Adipocyte (in vitro differentiated cells): ENCODE measurements at regions not wholly inside any gene's neighbourhood (a gene's known extent, or its start where the extent isn't known, plus 50 kb on each side); places are given as distances from the start of the nearest gene placed in this dataset.
A peak's percentile ranks its signal among the peaks of the same experiment; 100 is the strongest.

Source experiments
- DNase-seq: peaks from one replicate; pipeline ENCODE4 v3.0.0-alpha.2; 2015; ENCODE audit warnings: low read depth
- H3K27me3 ChIP-seq: replicated peaks from 2 replicates; pipeline ENCODE4 v1.7.0; 2013; ENCODE audit warnings: mild to moderate bottlenecking, low read length, moderate library complexity; ENCODE audit not compliant: control insufficient read depth, insufficient read depth
- H3K36me3 ChIP-seq: 2 replicates; pipeline ENCODE4 v1.7.0; 2013; ENCODE audit warnings: low read length, mild to moderate bottlenecking, moderate library complexity; ENCODE audit not compliant: control insufficient read depth, insufficient read depth, severe bottlenecking
- H3K4me1 ChIP-seq: 2 replicates; pipeline ENCODE4 v1.7.0; 2013; ENCODE audit warnings: mild to moderate bottlenecking, low read length, moderate library complexity; ENCODE audit not compliant: control insufficient read depth, insufficient read depth
- H3K4me3 ChIP-seq: 2 replicates; pipeline ENCODE4 v1.7.0; 2013; ENCODE audit warnings: mild to moderate bottlenecking, low read length, moderate library complexity
- H3K9ac ChIP-seq: 2 replicates; pipeline ENCODE4 v1.7.0; 2013; ENCODE audit warnings: mild to moderate bottlenecking, low read length, moderate library complexity
- H3K9me3 ChIP-seq: 2 replicates; pipeline ENCODE4 v1.7.0; 2013; ENCODE audit warnings: mild to moderate bottlenecking, low read length, moderate library complexity; ENCODE audit not compliant: control insufficient read depth

DNA sequence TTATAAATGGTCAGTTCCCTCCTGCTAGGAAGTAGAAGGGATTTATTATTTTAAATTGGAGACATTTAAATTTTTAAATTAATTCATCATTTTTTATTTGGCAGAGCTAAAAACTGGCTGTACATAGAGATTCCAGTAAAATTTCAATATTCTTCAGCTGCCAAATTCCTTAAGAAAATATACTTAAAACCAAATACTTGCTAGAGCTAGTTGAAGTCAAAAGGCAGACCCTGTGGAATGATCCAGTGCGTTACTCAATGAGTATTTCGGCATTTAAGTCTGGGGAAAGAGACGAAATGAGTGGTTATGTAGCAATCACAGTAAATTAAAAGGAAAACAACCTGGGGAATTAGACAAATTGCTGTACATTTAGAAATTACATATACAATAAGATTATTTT is 1104.7 kb downstream of the SLC6A15 start:
- Histone ChIP-seq H3K9ac (no peak overlapping the region), H3K4me3 (peak overlapping the region; percentile 46), H3K27me3 (no peaks in the 10 kb centered on the region), H3K36me3 (no peaks in the 10 kb centered on the region), H3K9me3 (no peaks in the 10 kb centered on the region), H3K4me1 (peaks cover 20% of the 10 kb centered on the region)
- DNase-seq = no peak

DNA sequence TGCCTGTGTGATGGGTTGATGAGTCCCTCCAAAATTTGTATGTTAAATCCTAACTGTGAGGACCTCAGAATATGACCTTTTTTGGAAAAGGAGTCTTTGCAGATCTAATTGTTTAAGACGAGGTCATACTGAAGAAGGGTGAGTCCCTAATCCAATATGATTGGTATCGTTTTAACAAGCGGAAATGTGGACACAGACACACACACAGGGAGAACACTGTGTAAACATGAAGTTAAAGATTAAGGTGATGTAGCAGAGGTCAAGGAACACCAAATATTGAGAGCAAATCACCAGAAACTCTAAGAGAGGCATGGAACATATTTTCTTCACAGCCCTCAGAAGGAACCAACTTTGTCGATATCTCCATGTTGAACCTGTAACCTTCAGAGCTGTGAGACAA is 1106.7 kb downstream of the SLC6A15 start:
- Histone ChIP-seq H3K9ac (no peak overlapping the region), H3K9me3 (no peaks in the 10 kb centered on the region), H3K27me3 (no peaks in the 10 kb centered on the region), H3K36me3 (no peaks in the 10 kb centered on the region), H3K4me3 (no peak overlapping the region), H3K4me1 (peaks cover 20% of the 10 kb centered on the region)
- DNase-seq = no peak

DNA sequence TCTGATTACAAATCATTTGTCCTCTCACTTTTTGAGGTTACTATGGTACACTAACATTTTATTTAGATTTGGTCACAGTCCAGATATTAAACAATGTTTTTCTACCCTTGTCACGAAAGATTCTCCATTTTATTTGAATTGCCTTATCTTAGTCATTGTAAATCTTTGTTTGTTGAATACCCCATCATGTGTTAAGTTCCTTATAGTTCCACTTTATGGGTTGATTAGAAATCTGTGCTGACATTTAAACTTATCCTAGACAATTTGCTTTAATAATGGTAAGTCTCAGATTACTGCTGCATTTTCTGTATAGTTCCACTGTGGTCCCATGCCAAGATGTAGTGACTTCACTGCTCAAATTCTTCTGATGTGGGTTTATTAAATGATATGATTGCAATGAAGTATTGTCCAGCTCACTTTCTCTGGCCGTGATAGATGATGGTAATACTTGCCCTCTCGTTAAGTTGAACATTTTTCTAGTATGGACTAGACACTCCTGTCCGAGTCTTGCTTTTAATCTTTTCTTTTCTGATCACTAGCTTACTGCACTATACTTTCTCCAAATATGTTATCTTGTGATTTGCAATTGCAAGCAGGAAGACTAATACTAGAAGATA is 1107.3 kb downstream of the SLC6A15 start:
- no peaks in the 10 kb centered on the region for H3K27me3 ChIP-seq
- DNase-seq = no peak
- no peaks in the 10 kb centered on the region for H3K9me3 ChIP-seq
- peaks cover 20% of the 10 kb centered on the region for H3K4me1 ChIP-seq
- no peak overlapping the region for H3K9ac ChIP-seq
- H3K4me3 ChIP-seq = no peak overlapping the region
- H3K36me3 ChIP-seq = no peaks in the 10 kb centered on the region

DNA sequence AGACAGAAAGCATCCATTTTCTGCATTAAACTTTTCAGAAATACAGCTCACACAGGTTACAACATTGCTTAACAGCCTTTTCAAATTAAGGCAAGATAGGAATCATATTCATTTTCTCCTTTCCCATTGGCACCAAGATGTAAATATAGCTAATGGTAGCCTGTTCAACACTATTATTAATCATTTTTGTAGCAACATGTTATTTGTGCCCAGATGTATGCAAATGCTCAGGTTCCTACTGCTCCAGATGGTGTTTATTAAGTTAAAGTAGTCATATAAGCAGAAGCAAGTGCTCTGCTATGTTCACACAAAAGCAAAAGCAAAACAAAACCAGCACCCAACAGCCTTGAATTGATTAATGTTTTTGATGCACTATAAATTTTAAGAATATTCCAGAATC is 1110.6 kb downstream of the SLC6A15 start:
- DNase-seq = no peak
- Histone ChIP-seq H3K4me3 (no peak overlapping the region), H3K36me3 (no peaks in the 10 kb centered on the region), H3K4me1 (peaks cover under 1% of the 10 kb centered on the region), H3K9me3 (no peaks in the 10 kb centered on the region), H3K27me3 (no peaks in the 10 kb centered on the region), H3K9ac (no peak overlapping the region)

DNA sequence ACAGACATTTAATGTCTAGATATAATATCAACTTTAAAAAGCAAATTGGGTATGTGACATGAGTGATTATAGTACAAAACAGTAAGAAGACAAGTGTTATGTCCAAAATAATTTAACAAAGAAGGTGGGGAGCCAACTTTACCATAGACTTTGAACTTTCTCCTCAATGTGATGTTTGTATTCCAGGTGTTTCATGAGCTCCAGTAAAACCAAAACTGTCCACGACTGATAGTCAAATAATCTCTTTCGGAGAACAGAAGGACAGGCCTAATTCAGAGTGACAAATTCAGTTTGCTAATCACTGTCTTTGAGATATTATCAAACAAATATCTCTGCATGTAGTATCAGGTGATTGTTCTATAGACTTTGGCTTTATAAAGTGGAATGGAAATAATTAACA is 1112.6 kb downstream of the SLC6A15 start:
- H3K4me3 ChIP-seq = no peak overlapping the region
- no peaks in the 10 kb centered on the region for H3K27me3 ChIP-seq
- no peaks in the 10 kb centered on the region for H3K36me3 ChIP-seq
- no peak for DNase-seq
- no peaks in the 10 kb centered on the region for H3K9me3 ChIP-seq
- H3K4me1 ChIP-seq = peaks cover 5% of the 10 kb centered on the region
- no peak overlapping the region for H3K9ac ChIP-seq

DNA sequence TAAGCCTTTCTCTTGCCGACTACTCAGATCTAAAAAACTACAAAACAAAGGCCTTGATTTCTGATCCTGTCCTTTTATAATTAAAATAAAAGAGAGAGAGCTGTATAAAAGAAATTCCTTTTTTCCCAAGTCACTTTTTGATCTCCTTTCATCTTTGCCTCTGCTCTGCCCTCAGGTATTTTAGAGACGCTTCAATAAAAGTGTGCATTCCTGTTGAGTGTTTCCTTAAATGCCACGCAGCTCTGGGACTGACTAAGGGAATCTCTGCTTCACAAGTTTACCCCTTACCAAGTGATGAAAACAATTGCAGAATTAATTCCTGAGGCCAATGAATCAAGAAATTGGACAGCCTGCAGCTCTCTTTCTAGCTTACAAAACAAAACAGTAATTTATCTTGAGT is 1109.8 kb downstream of the TMTC2 start:
- Histone ChIP-seq H3K4me3 (no peak overlapping the region), H3K4me1 (peaks cover 15% of the 10 kb centered on the region), H3K27me3 (no peaks in the 10 kb centered on the region), H3K9ac (no peak overlapping the region), H3K9me3 (no peaks in the 10 kb centered on the region), H3K36me3 (no peaks in the 10 kb centered on the region)
- peak; percentile 2 for DNase-seq

DNA sequence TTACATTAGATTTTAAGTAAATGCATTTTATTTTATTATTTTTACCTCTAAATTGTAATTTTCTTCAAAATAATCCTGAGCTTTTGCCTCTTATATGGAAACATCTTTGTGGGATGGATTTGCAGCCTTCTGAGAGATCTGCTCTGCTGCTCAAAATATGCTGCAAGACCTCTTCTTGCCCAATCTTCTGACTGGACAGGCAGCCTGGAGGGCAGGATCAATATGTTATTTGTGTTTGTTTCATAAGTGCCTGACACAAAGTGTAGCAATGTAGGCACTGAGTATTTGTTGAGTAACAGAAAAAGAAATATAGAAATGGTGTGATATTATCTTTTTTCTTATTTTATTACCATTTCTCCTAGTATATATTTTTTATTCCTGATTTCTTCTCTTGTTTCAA is 1106.9 kb downstream of the TMTC2 start:
- H3K27me3 ChIP-seq = no peaks in the 10 kb centered on the region
- H3K4me1 ChIP-seq = peaks cover 15% of the 10 kb centered on the region
- DNase-seq = peak; percentile 79
- no peak overlapping the region for H3K4me3 ChIP-seq
- H3K9me3 ChIP-seq = no peaks in the 10 kb centered on the region
- no peaks in the 10 kb centered on the region for H3K36me3 ChIP-seq
- H3K9ac ChIP-seq = no peak overlapping the region

DNA sequence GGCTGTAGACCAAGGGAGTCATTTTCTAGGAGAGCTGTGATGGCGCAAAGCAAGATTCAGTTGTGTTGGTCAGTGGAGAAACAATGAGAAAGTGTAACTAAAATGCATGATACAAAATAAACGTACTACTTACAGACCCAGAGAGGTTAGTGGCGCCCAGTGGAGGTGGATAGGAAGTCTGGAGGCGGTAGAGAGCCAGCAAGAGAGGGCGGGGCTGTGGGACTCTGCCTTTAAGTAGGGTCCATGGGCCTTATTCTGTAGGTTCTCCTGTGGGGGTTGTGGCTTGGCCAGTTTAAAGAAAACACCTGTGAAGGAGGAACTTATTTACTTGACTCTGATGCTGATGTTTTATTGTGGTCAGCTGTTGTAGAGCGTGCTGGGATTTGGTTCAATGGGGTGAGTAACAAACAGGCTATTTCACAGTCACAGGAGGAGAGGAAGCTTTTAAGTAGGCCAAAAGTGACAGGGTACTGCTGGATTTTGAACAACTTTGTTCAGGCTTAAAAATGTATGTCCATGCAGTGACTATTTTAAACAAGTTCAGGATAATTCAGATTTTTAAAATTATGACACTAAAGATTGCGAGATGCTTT is 1097.7 kb downstream of the TMTC2 start:
- no peaks in the 10 kb centered on the region for H3K36me3 ChIP-seq
- H3K4me3 ChIP-seq = no peak overlapping the region
- DNase-seq = no peak
- peaks cover 4% of the 10 kb centered on the region for H3K4me1 ChIP-seq
- H3K9me3 ChIP-seq = no peaks in the 10 kb centered on the region
- H3K9ac ChIP-seq = no peak overlapping the region
- no peaks in the 10 kb centered on the region for H3K27me3 ChIP-seq

DNA sequence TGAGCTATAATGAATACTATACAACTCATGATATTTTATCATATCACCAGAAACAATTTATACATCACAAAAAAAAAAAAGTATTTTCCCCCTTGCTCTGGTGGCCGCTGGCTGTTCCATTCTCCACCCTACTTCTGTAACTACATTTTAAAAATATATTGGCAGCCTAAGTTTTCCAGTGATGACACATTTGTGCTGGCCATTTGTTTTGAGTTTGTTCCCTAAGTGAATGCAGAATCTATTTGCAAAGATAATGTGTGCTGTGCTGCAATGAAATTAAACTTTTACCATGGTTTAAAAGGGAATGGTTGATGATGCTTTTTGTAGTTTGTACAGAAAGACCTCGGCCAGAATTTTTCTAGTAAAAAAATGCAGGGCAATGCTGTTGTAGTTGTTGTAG is 1092.8 kb downstream of the TMTC2 start:
- Histone ChIP-seq H3K27me3 (no peaks in the 10 kb centered on the region), H3K9ac (no peak overlapping the region), H3K4me1 (no peaks in the 10 kb centered on the region), H3K9me3 (peaks cover under 1% of the 10 kb centered on the region), H3K4me3 (no peak overlapping the region), H3K36me3 (no peaks in the 10 kb centered on the region)
- no peak for DNase-seq

DNA sequence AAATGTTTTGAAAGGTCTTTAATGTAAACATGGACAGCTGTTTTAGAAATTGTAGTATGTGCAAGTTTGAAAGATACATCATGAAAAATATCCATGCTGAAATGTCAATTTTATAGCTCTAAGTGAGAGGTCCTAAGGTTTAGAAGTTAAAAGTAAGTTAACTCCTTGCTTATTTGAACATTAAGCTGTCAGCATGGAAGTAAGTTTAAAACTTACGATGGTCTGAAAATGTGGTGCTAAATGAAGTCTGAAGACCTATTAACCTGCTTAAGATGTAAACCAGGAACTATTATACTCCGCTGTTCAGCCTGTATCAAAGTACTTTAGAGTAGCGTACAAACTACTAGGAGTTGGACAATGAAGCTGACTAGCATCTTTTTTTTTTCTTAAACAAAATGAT is 1082.4 kb downstream of the TMTC2 start:
- Histone ChIP-seq H3K9me3 (peaks cover 19% of the 10 kb centered on the region), H3K4me3 (no peak overlapping the region), H3K9ac (no peak overlapping the region), H3K27me3 (no peaks in the 10 kb centered on the region), H3K36me3 (no peaks in the 10 kb centered on the region), H3K4me1 (no peaks in the 10 kb centered on the region)
- no peak for DNase-seq

DNA sequence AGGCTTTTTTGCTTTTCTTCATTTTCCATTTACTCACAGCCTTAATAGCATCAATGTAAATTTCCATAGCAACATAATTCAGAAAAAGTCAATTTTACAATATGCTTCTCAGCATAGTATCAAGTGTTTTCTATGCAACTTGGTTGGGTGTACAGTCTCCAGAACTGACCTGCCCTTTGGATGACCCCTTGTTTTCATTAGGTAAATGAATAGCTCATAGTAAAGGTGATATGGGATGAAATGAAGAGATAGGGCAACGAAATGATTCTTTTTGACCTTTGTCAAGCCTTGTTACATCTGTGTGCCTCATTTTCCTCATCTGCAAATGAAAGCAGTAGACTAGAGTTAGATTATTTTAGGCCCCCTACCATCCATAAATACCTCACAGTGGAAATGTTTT is 1081.0 kb downstream of the TMTC2 start:
- DNase-seq = no peak
- Histone ChIP-seq H3K36me3 (no peaks in the 10 kb centered on the region), H3K4me3 (no peak overlapping the region), H3K27me3 (no peaks in the 10 kb centered on the region), H3K9ac (no peak overlapping the region), H3K4me1 (no peaks in the 10 kb centered on the region), H3K9me3 (peaks cover 12% of the 10 kb centered on the region)

DNA sequence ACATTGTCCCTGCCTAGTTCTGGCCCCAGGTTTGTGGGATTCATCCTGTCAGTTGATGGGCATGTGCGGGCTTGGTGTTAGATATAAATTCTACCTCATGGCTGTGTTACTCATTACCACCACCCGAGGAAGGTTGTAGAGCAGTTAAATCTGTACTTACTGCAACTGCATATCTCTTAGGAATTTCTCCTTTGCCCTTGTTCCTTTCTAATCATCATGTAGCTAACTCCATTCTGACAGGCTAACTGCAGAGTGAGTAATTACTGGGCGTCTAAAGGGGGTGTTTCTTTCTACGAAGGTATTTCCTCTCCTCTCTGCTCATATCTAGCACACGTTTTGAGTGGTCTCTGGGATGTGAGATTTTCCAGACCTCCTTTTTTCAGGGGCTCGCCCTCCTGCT is 1076.7 kb downstream of the TMTC2 start:
- no peaks in the 10 kb centered on the region for H3K4me1 ChIP-seq
- H3K36me3 ChIP-seq = no peaks in the 10 kb centered on the region
- H3K4me3 ChIP-seq = no peak overlapping the region
- no peak for DNase-seq
- H3K9ac ChIP-seq = no peak overlapping the region
- peaks cover 7% of the 10 kb centered on the region for H3K9me3 ChIP-seq
- H3K27me3 ChIP-seq = no peaks in the 10 kb centered on the region
